Lower lobe of right lung (tissue), 2 donors: ENCODE measurements at regions not wholly inside any gene's neighbourhood (a gene's known extent, or its start where the extent isn't known, plus 50 kb on each side); places are given as distances from the start of the nearest gene placed in this dataset.

ENCODE experiments used
- ATAC-seq, 2 donors: fragments of 200-7000 bp; cut with Tn5 transposase; one replicate each; pipeline ENCODE4 v1.9.1; 2020 to 2022; ENCODE audit warnings: mild to moderate bottlenecking in 2 of 2, moderate library complexity in 2 of 2
- DNase-seq: peaks from one replicate; pipeline ENCODE4 v3.0.0-alpha.2; 2020
- H3K27ac ChIP-seq: fragments of 200-600 bp; one replicate; pipeline ENCODE4 v1.8.0; 2022
- H3K27me3 ChIP-seq: fragments of 200-600 bp; one replicate; pipeline ENCODE4 v1.8.0; 2022; ENCODE audit warnings: low read depth
- H3K36me3 ChIP-seq: fragments of 200-600 bp; one replicate; pipeline ENCODE4 v1.8.0; 2022; ENCODE audit warnings: mild to moderate bottlenecking
- H3K4me1 ChIP-seq: fragments of 200-600 bp; one replicate; pipeline ENCODE4 v1.8.0; 2022
- H3K4me3 ChIP-seq: fragments of 200-600 bp; one replicate; pipeline ENCODE4 v1.8.0; 2022; ENCODE audit warnings: mild to moderate bottlenecking
- H3K9me3 ChIP-seq: fragments of 200-600 bp; one replicate; pipeline ENCODE4 v1.8.0; 2022
- intact Hi-C: fragments of 100-400 bp; cut with DNase I; formaldehyde crosslinking; loops from one replicate; pipeline ENCODE4 v1.11.0; 2022
- TF ChIP-seq, protein P1 (sequence below): fragments of 200-600 bp; IDR thresholded peaks from one replicate; pipeline ENCODE4 v1.8.0; 2022; ENCODE audit warnings: antibody characterized with exemption, mild to moderate bottlenecking
- donor health status: DM: no; HTN: yes; CAD: no; lungs with severe emphysema.

DNA sequence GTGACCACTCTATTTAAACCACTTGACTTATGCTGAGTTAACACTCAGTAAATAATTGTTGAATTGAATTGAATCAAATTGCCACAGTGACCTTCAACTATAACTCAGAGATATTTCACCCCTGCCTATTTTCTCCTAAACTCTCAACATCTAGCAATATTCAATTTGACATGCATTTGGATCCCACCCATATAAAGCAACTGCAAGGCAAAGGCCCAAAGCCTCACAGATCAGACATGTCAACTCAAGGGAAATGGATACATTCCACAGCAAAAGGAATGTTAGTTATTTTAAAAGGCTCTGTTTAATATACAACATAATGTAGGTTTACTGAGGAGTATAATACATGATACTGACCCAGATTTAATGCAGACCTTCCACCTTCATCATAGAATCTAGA, 107.4 kb downstream of the KCTD12 start:
- DNase-seq (no peak), ATAC-seq (no peak)
- Histone ChIP-seq H3K9me3 (no peaks in the 10 kb centered on the region), H3K27ac (no peak overlapping the region), H3K36me3 (no peaks in the 10 kb centered on the region), H3K4me3 (no peak overlapping the region), H3K27me3 (no peaks in the 10 kb centered on the region), H3K4me1 (no peaks in the 10 kb centered on the region)
- TF ChIP-seq, protein P1, sequence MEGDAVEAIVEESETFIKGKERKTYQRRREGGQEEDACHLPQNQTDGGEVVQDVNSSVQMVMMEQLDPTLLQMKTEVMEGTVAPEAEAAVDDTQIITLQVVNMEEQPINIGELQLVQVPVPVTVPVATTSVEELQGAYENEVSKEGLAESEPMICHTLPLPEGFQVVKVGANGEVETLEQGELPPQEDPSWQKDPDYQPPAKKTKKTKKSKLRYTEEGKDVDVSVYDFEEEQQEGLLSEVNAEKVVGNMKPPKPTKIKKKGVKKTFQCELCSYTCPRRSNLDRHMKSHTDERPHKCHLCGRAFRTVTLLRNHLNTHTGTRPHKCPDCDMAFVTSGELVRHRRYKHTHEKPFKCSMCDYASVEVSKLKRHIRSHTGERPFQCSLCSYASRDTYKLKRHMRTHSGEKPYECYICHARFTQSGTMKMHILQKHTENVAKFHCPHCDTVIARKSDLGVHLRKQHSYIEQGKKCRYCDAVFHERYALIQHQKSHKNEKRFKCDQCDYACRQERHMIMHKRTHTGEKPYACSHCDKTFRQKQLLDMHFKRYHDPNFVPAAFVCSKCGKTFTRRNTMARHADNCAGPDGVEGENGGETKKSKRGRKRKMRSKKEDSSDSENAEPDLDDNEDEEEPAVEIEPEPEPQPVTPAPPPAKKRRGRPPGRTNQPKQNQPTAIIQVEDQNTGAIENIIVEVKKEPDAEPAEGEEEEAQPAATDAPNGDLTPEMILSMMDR: no peak
- intact Hi-C loops: no loop called here

DNA sequence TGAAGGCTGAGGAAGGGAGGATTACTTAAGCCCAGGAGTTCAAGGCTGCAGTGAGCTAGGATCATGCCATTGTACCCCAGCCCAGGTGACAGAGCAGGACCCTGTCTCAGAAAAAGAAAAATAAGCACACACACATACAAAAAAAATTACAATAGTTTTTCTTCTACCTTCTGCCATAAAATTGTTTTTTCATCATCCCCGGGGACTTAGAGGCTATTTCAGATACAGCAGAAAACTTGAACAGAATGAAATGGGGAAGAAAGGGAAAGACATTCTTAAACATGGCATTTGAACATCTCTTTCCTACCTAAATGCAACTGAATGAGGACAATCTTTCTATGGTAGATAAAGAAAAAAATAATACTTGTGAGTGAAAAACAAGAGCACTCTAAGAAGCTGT, 109.1 kb downstream of the KCTD12 start:
- Histone ChIP-seq H3K27ac (no peak overlapping the region), H3K27me3 (no peaks in the 10 kb centered on the region), H3K9me3 (no peaks in the 10 kb centered on the region), H3K4me1 (no peaks in the 10 kb centered on the region), H3K4me3 (no peak overlapping the region), H3K36me3 (no peaks in the 10 kb centered on the region)
- no peak for ATAC-seq
- TF ChIP-seq, protein P1: no peak
- intact Hi-C loops: no loop called here
- DNase-seq: no peak

DNA sequence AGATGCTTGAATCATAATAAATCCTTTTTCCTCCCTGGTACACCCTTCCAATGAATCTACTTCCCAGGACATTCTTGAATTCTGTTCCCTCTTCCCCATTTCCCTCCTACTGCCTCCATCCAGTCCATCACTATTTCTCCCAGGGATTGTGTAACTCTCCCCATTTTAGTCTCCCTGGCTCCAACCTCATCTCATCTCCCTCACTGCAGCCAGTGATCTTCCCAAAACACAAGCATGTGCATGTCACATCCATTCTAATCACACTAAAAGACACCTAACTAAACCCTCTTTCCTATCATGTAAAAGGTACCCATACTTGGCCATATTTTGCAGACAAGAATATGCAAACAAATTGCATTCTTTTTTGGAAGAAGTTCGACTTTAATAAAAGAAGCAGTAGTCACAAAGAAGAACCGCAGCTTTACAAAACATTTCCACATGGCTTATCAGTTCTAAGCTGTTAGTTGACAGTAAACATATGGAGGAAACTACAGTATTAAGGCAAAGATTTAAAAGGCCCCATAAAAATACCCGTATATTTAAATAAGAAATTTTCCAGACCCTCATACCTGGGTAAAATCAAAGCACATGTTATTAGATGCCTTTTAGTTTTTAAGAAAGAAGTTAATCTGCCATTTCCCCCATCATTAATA, 111.0 kb downstream of the KCTD12 start:
- H3K27ac ChIP-seq: no peak overlapping the region
- DNase-seq: no peak
- no peaks in the 10 kb centered on the region for H3K27me3 ChIP-seq
- no peaks in the 10 kb centered on the region for H3K36me3 ChIP-seq
- no peak overlapping the region for H3K4me3 ChIP-seq
- H3K9me3 ChIP-seq: no peaks in the 10 kb centered on the region
- TF ChIP-seq, protein P1: no peak
- intact Hi-C loops: no loop called here
- H3K4me1 ChIP-seq: no peaks in the 10 kb centered on the region
- ATAC-seq: no peak

DNA sequence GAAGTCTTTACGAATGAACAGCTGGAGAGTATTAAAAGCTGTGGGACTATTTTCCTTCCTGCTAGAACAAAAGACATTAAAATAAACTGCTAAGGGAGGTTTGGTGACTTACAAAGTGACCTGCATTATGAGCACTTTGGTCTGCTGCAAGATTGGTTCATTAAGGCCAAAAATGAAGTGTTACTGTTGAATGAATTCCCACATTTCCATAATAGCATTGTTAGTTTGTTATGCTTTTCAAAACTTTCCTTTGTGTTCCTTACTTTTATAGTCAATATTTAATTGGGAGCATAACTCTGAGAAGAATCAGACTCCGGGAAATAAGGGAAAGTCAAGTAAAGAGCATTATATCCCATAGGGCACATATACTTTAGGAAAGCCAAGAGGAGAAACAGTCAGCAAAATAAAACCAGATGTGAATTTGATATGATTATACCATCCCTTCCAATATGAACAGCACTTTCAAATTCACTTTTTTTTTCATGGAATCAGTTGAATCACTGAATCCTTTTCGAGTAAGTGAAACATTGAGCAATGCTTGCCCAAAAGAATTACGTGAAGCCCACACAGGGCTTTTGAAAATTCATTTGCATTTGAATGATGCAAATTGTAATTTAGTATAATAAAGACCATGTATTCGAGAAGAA, 112.6 kb downstream of the KCTD12 start:
- intact Hi-C loops: no loop called here
- no peaks in the 10 kb centered on the region for H3K36me3 ChIP-seq
- H3K27ac ChIP-seq: no peak overlapping the region
- no peaks in the 10 kb centered on the region for H3K4me1 ChIP-seq
- no peaks in the 10 kb centered on the region for H3K9me3 ChIP-seq
- no peaks in the 10 kb centered on the region for H3K27me3 ChIP-seq
- ATAC-seq (no peak), DNase-seq (no peak)
- TF ChIP-seq, protein P1: no peak
- H3K4me3 ChIP-seq: no peak overlapping the region

DNA sequence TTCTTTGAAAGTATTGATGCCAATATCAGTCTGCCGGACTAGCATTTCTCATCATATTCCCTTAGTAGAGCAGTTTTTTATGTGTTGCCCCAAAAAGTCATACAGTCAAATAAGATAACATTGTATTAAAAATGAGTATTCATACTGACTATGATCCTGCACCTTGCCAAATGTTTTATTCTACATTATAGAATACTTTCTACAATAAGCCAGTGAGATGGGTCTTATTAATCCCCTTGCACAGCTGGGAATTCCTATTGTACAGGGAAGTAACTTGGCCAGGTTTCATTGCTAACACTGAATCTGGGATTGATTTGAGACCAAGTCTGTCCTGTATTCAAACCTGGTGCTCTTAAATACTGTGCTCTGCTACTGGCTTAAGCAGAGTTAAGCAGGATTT, 114.0 kb downstream of the KCTD12 start:
- ATAC-seq (no peak), DNase-seq (no peak)
- Histone ChIP-seq H3K9me3 (no peaks in the 10 kb centered on the region), H3K27ac (no peak overlapping the region), H3K4me1 (no peaks in the 10 kb centered on the region), H3K4me3 (no peak overlapping the region), H3K27me3 (no peaks in the 10 kb centered on the region), H3K36me3 (no peaks in the 10 kb centered on the region)
- intact Hi-C loops: no loop called here
- TF ChIP-seq, protein P1: no peak
